ENCODE measurements at regions not wholly inside any gene's neighbourhood (a gene's known extent, or its start where the extent isn't known, plus 50 kb on each side); places are given as distances from the start of the nearest gene placed in this dataset.

DNA sequence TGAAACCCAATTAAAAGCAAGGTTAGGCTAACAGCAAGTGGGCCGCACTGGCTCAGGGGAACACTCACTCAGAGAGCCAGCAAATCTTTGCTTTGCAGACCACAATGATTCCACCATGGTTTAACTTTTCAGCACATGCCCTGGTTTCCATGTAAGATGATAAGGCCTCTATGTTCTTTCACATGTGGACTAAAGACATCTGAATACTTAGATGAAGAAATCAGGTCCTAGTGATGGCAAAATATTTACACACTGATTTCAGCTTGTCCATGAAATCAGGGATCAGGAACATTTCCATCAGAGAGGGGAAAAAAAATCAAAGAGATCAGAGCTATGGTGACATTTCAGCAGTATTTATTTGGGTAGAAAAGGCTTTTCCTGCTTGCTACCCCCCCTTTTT, 258.2 kb upstream of the IRX5 start:
- no peak for DNase-seq

DNA sequence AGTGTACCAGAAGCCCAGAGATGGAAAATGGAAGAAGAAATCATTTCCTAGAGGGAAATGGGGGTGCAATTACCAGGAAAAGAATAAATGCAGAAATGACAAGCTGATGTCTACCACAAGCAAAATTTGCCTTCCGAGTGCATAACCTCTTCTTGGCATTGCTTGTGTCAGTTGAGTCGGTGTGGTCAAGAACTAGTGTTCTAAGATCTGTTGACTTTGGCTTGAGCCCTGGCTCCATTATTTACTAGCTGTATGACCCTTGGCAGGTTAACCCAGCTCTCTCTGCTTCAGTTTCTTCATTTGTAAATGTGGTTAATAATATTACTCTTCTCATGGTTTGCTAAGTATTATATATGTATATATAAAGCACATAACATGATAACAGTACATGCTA, 273.0 kb upstream of the IRX5 start:
- DNase-seq = no peak

GRCh38 chr16:54657058-54657708, 273.5 kb upstream of the IRX5 start:
- no peak for DNase-seq

GRCh38 chr16:54655121-54655590, 275.5 kb upstream of the IRX5 start:
- no peak for DNase-seq

GRCh38 chr16:54654429-54654828, 276.2 kb upstream of the IRX5 start:
- peak; percentile 70 for DNase-seq

GRCh38 chr16:54652201-54652770, 278.4 kb upstream of the IRX5 start:
- no peak for DNase-seq

- no peak for DNase-seq
These were observed 279.0 kb upstream of the IRX5 start for GRCh38 chr16:54651440-54652195.

- DNase-seq = no peak
These were observed 280.8 kb upstream of the IRX5 start for GRCh38 chr16:54649876-54650275.

- no peak for DNase-seq
These were observed 282.1 kb upstream of the IRX5 start for GRCh38 chr16:54648575-54648974.

- no peak for DNase-seq
These were observed 282.9 kb upstream of the IRX5 start for GRCh38 chr16:54647725-54648221.

GRCh38 chr16:54647216-54647615, 283.4 kb upstream of the IRX5 start:
- no peak for DNase-seq

GRCh38 chr16:54645345-54645744, 285.3 kb upstream of the IRX5 start:
- DNase-seq = no peak

DNA sequence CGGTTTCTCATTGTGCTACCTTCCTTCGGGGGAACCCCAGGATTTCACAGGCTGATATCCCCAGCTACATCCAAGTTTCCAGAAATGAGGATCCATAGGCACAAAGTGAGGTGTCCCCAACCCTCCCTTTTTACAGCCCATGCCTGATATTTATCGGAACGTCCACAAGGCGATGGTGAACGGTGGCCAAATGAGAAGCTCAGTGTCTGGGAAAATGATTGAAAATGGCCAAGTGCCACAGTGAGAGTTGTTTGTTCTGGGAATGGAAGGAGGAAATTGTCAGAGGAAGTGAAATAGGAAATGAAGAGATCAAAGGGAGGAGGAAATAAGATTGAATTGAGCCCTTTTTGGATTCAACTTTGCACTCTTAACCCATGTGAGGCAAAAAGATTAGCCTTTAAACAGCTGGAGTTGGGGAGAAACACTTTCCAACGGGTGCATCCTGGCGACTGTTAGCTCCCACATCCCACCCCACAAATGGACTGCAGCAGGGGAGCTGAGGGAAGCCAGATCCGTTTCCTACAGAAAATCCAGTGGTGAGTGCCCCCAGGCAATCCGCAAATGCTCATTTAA, 294.4 kb upstream of the IRX5 start:
- DNase-seq = no peak

GRCh38 chr16:54633943-54634362, 296.7 kb upstream of the IRX5 start:
- DNase-seq = no peak

- DNase-seq = no peak
These were observed 298.1 kb upstream of the IRX5 start for GRCh38 chr16:54632322-54633220.

- no peak for DNase-seq
These were observed 298.9 kb upstream of the IRX5 start for GRCh38 chr16:54631782-54632181.

DNA sequence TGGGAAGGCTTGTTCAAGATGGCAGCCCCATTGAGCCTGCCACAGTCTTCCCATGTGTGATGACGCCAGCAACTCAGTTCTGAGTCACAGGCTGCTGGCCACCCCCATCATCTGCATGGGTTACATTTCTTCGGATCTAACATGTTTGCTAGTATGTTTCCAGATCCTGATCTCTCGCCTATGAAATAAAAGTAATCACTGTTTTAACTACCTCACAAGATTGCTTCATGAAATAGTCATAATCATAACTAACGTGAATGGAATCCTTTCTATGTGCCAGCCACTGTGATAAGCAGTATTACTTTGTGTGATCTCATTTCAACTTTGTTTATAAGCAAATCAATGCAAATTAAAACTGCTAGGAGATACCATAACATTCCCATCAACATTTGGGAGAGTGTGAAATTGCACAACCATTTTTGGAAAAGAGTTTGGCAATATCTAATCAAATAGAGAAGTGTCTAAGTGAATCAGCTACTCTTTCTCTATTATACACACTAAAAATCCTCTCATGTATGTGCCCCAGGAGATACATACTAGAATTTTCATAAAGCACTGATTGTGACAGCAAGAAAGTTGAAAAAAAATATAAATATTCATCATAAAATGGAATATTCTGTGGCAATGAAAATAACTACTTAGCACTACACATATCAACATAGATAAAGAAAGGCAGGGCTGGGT, 300.2 kb upstream of the IRX5 start:
- DNase-seq = no peak

GRCh38 chr16:54628796-54629625, 301.7 kb upstream of the IRX5 start:
- DNase-seq = no peak

DNA sequence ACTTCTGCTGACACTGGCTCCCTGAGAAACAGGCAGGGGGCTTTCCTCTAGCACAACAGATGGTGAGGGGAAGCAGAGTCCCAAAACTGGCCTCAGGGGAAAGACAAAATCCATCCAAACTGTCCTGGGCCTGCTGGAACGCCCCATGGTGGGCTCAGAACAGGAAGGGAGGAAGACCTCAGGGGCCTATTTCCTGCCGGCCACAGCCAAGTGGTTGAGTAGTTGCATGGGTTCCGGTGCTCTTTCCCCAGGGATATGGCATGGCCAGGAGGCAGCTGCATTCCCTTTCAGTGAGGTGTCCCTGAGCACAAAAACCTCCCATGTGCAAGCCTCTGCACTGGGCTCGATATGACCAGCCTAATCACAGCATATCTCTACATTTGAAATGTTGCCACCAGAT, 303.0 kb upstream of the IRX5 start:
- DNase-seq = no peak

GRCh38 chr16:54623636-54624035, 307.0 kb upstream of the IRX5 start:
- DNase-seq = no peak

DNA sequence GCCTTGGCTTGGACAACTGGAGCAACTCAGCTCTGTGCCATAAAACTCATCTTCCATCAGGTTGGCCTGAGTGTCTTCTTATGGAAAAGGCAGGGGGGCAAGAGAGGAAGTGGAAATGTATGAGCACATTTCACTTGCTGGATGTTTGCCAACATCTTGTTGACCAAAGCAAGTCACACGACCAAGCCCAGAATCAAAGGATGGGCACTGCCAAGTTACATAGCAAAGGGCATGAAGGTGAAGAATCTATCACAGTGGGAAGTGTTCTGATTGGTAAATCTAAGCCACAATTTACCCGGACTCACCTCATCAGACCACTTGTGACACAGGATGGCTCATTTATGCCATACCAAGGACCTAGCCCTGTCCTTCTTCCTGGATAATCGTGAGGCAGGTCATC, 310.5 kb upstream of the IRX5 start:
- DNase-seq = no peak

All from NCI-H1694 (cell line).